HG03469 (cell line): ENCODE measurements at regions not wholly inside any gene's neighbourhood (a gene's known extent, or its start where the extent isn't known, plus 50 kb on each side); places are given as distances from the start of the nearest gene placed in this dataset.
"Not testable (repeated sequence)": the region's sequence is repeated elsewhere in the genome, so short reads cannot be mapped to it uniquely, and the experiment has no call there.

Source experiments
- ATAC-seq: cut with Tn5 transposase; IDR thresholded peaks from one replicate; pipeline ENCODE4 v1.9.1; 2021; ENCODE audit warnings: mild to moderate bottlenecking, moderate library complexity, moderate number of reproducible peaks; ENCODE audit not compliant: unreplicated experiment

DNA sequence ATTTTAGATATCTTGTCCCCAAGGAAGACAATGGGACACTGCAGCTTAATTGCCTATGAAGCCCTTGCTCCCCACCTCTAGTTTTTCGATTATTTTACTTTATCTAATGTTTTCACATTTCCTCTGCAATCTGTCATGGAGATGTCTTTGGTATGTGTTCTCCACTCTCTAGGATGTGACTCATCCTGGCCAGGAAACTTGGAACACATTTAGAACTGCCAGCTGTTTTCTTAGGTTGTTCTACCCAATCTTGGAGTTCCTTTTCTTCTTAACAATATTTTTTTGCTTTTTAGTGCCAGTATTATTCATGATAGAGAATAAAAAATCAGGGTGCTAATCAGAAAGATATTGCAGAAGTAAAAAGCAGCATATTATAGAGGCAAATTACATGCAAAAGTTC lies 101.7 kb upstream of the CLEC14A start:
- ATAC-seq: no peak

DNA sequence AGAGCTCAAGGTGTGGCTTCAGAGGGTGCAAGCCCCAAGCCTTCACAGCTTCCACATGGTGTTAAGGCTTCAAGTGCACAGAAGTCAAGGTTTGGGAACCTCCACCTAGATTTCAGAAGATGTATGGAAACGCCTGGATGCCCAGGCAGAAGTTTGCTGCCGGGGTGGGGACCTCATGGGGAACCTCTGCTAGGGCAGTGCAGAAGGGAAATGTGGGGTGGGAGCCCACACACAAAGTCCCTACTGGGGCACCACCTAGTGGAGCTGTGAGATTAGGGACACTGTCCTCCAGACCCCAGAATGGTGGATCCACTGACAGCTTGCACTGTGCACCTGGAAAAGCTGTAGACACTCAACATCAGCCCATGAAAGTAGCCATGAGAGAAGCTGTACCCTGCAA lies 99.6 kb upstream of the CLEC14A start:
- ATAC-seq: not testable (repeated sequence)

DNA sequence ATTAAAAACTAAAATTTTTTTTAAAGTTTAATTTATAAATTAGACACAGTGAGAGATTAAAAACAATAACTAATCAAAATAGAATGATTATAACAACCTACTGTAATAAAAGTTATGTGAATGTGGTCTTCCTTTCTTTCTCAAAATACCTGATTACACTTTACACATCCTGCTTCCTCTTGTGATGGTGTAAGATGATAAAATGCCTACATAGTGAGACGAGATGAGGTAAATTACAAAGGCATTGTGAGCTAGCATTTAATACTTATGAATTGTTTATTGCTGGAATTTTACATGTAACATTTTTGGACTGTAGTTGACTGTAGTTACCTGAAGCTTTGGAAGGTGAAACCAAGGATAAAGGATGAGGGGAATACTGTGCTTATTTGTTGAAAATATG lies 94.2 kb upstream of the CLEC14A start:
- ATAC-seq: no peak

DNA sequence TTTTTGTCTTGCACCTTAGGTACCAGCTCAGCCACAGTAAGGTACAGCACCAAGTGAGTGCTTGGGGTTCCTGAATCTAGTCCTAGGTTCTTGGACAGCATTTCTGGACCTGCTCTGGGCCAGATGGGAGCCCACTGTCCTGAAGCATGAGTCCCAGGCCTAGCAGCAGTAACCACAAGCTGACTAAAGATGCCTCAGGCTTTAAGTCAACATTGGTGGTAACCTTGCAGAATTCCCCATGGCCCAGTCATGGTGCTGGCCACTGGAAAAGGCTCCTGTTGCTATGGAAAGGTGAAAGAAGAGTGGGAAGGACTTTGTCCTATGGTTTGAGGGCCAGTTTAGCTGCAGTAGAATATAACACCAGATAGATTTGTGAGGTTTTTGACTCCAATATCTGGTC lies 86.9 kb upstream of the CLEC14A start:
- no peak for ATAC-seq

DNA sequence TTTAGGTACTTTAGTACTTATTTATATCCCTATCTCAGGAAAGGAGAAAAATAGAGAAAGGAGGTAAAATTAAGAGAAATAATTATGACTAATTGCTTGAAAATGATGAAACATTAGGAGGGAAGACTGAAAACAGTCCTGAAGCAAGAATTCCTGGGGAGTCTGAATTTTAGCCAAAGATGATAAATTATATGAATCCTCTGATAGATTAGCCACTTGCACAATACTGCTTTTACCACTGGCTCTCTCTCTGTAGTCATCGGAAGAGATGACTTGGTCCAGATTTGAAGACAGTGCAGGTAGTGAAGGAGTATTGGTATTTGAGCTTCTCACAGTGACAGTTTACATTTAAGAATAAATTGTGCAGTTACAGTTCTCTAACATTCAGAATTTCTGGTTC lies 83.8 kb upstream of the CLEC14A start:
- no peak for ATAC-seq

DNA sequence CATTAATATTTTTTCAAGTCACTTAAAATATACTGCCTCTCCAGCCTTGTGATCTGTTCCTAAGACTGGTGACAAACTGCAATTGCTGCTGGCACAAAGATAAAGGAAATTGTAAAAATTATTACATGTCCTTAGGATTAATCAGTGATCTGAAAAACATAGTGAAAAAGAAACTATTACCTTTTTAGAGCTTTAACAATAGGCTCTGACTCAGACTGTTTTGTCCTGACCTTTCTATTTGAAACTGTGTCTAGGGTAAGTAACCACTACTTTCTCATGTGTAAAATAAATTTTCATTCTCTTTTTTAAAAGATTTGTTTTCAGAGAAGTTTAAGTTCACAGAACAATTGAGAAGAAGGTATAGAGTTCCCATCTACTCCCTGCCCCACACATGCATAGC lies 80.4 kb upstream of the CLEC14A start:
- ATAC-seq: no peak

DNA sequence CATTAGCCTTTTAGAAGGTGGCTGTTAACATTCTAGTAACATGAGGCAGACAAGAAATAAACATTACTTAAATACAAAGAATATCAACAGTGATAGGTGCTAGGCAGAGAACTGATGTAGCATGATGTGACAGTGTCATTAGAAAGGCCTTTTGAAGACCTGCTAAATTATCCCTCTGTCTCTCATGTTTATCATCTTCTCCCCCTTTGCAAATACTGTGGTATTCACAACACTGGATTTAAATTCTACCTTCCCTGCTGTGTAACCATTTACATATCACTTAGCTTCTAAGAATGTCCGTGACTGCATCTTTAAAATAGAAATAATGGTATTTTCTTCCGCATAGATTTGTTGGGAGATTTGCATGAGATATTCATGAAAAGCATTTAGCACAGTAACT lies 74.4 kb upstream of the CLEC14A start:
- no peak for ATAC-seq

DNA sequence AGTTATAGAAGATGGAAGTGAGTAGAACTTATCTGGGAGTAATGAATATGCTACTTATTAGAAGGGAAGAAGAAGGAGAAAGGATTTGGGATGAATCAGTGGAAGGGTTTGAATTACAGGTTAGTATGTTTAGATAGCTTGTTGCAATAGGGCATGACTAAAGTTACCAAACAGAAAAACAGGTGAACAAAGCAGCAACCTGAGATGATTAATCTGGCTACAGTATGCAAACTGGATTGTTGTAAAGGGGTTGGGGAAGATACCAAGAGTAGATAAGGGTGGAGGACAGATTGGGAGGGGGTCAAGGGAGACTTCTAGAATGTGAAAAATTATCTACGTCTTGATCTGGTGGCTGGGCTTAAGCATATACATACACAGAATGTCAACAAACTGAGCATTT lies 73.4 kb upstream of the CLEC14A start:
- no peak for ATAC-seq

DNA sequence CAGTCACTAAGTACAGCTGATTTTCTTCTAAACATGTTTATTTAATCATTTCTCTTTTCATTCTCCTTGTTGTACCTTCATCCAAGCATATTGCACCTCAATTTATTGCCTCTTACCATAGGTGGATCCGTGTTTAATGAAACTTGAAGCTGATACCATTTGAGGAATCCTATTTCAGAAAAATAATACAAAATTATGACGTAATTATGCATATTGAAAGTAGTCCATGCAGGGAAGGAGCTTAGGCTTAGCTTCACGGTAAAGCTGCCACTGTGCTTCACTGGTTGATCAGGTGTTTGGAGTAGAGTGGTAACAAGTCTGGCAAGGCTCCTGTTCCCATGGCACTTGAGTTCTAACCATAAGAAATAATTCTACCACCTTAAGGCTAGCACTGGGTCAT lies 61.0 kb upstream of the CLEC14A start:
- ATAC-seq: no peak

DNA sequence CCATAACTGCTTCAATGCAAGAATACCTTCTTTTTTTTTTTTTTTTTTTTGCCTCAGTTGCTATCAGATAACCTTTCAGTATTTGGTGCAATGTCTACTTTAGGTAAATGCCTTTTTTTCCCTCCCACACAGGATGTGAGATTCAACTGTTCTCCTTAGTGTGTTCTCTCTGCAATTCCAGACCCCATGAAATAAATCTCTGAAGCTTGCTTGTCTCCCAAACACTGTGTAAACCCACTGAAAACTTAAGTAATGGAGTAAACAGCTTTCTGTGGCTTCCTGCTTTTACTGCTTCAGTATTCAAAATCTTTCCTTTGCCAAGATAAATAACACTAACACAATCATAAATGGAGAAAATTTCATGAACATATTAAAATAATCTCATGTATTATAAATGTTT lies 55.8 kb upstream of the CLEC14A start:
- no peak for ATAC-seq

DNA sequence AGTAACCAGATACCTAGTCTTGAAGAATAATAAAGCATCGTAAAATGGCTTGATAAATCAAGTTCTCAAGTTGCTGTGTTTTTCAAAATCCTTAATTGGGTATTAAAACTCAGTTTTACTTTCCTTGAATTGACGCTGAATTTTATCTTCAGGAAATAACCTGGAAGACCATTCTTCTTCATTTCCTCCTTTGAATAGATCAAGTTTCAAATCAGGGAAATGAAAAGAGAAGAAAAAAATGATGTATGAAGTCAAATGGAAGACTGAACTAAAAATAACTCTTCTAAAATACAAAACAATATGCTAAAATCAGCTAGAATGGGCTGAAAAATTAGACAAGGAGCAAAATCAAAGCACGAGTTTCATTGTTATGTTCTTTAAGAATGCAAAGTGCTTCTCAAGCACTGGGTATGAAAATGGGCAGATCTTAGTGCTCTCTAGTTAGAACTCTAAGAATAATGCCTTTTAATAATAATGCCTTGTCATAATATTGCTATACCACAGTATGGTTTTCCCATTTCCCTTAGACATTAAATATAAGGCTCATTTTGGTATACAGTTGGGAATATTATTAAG lies 54.6 kb upstream of the CLEC14A start:
- ATAC-seq: no peak

DNA sequence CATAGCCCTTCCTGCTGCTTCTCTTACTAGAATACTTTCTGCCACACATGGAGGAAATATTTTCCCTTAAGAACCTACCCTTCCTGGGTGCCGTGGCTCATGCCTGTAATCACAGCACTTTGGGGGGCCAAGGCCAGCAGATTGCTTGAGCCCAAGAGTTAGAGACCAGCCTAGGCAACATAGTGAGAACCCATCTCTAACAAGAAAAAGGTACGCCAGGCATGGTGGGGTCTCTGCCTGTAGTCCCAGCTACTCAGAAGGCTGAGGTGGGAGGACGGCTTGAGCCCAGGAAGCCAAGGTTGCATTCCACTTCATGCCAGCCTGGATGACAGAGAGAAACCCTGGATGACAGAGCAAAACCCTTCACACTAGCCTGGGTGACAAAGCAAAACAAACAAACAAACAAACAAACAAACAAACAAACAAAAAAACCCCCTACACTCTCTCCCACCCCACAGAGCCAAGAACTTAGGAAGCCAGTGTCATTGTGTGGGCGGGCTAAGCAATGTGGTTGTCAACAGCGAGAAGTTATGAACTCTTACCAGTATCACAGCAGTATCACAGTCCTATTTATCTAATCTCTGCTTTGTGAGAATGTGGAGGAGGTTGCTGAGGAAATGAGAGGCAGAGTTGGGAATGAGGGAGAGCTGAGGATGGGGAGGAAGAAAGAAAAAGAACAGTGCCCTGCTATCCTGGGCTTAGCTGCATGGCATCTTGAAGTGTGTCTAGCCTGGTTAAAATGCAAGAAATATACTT lies 53.8 kb upstream of the CLEC14A start:
- ATAC-seq: no peak
